ENCODE measurements at regions not wholly inside any gene's neighbourhood (a gene's known extent, or its start where the extent isn't known, plus 50 kb on each side); places are given as distances from the start of the nearest gene placed in this dataset.

DNA sequence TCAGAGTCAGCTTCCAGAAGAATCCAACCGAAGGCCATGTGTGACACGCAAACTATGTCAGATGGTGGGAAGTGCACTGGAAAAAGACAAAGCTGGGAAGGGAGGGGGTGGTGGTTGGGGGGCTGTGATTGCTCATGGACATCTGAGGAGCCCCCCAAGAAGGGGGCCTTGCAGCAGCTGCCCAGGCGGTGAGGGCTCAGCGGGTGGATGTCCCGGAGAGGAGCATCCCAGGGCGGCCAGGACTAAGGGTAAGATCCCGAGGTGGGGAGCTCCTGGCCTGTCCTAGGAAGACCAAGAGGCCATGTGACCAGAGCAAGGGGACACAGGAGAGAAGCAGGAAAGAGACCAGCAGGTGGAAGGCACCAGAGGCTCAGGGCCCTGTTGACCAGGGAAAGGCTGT, 299.5 kb downstream of the PREX1 start (continued):
- TF ChIP-seq, protein P1, sequence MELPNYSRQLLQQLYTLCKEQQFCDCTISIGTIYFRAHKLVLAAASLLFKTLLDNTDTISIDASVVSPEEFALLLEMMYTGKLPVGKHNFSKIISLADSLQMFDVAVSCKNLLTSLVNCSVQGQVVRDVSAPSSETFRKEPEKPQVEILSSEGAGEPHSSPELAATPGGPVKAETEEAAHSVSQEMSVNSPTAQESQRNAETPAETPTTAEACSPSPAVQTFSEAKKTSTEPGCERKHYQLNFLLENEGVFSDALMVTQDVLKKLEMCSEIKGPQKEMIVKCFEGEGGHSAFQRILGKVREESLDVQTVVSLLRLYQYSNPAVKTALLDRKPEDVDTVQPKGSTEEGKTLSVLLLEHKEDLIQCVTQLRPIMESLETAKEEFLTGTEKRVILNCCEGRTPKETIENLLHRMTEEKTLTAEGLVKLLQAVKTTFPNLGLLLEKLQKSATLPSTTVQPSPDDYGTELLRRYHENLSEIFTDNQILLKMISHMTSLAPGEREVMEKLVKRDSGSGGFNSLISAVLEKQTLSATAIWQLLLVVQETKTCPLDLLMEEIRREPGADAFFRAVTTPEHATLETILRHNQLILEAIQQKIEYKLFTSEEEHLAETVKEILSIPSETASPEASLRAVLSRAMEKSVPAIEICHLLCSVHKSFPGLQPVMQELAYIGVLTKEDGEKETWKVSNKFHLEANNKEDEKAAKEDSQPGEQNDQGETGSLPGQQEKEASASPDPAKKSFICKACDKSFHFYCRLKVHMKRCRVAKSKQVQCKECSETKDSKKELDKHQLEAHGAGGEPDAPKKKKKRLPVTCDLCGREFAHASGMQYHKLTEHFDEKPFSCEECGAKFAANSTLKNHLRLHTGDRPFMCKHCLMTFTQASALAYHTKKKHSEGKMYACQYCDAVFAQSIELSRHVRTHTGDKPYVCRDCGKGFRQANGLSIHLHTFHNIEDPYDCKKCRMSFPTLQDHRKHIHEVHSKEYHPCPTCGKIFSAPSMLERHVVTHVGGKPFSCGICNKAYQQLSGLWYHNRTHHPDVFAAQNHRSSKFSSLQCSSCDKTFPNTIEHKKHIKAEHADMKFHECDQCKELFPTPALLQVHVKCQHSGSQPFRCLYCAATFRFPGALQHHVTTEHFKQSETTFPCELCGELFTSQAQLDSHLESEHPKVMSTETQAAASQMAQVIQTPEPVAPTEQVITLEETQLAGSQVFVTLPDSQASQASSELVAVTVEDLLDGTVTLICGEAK (IDR thresholded peaks at IDR 0.05; ENCODE audit: borderline replicate concordance): no peak
- TF ChIP-seq STAT3 (IDR thresholded peaks at IDR 0.05; ENCODE audit: low read depth, low read length) (no peak), MYB (IDR thresholded peaks at IDR 0.05; ENCODE audit: borderline replicate concordance, low read depth, low read length) (no peak)

DNA sequence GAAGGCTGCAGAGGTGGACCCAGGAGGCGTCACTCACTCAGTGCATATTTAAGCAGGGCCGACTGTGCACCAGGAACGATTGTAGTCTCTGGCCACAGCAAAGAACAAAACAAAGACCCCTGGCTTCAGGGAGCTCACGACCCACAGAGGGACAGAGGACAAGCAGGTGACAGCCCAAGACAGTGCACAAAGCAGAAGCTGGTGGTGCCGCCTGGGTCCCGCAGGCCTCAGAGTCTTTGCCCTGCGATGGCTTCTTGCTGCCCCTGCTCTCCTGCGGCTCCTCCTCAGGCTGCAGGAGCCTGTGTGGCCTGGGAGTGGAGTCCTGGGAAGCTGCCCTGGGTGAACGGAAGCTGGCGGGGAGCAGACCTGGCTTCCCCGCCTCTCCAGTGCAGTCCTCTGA, 300.0 kb downstream of the PREX1 start:
- POLR2A ChIA-PET: no interaction called here
- FAIRE-seq (no peak), ATAC-seq (no peak), DNase-seq (ENCODE audit: low read depth, low spot score) (no peak)
- H3K4me1 ChIP-seq (ENCODE audit: control insufficient read depth, insufficient read depth, low read length): no peaks in the 10 kb centered on the region
- CTCF ChIA-PET: no interaction called here
- H3K9ac ChIP-seq (ENCODE audit: control insufficient read depth, insufficient read depth, low read length): no peak overlapping the region
- RAD21 ChIA-PET (ENCODE audit: unreplicated experiment): no interaction called here
- in situ Hi-C loops (cut with MboI): no loop called here
- H3K4me2 ChIP-seq (ENCODE audit: control insufficient read depth, insufficient read depth): no peak overlapping the region
- SMC1A ChIA-PET (ENCODE audit: uncharacterized antibody, unreplicated experiment): no interaction called here
- BruUV-seq (replicated peaks): no TSS peak
- no peaks in the 10 kb centered on the region; a peak in 1 of 4 replicates for H3K36me3 ChIP-seq (ENCODE audit: control insufficient read depth in 2 of 2, insufficient read depth in 2 of 2, low read length in 1 of 2)
- no peak overlapping the region for H3K4me3 ChIP-seq
- H2AFZ ChIP-seq (ENCODE audit: control insufficient read depth, low read depth, low read length): no peak overlapping the region
- H3K27me3 ChIP-seq (replicated peaks in 1 of 2; ENCODE audit: control insufficient read depth in 2 of 2, insufficient read depth in 2 of 2, low read length in 1 of 2): no peaks in the 10 kb centered on the region; a peak in 1 of 4 replicates
- no peak overlapping the region for H3K27ac ChIP-seq (ENCODE audit: control insufficient read depth, insufficient read depth)
- intact Hi-C loops (cut with micrococcal nuclease; ENCODE audit: unreplicated experiment): no loop called here
- H3K9me3 ChIP-seq (replicated peaks; ENCODE audit: control insufficient read depth, insufficient read depth, low read length): no peaks in the 10 kb centered on the region
- WGBS (ENCODE audit: insufficient coverage, insufficient replicate concordance, low lambda C conversion rate, missing lambda C conversion rate): 55% methylated on average over 11 of the region's 11 CpGs
- H3K79me2 ChIP-seq (ENCODE audit: control insufficient read depth, insufficient read depth, low read length): no peaks in the 10 kb centered on the region
- no peaks in the 10 kb centered on the region for H4K20me1 ChIP-seq (ENCODE audit: control insufficient read depth, insufficient read depth)
- TF ChIP-seq IRF4 (IDR thresholded peaks at IDR 0.05; ENCODE audit: low read depth, low read length) (no peak), ZNF274 (IDR thresholded peaks at IDR 0.05; ENCODE audit: insufficient read depth, insufficient read length) (no peak), CHD4 (IDR thresholded peaks at IDR 0.05) (no peak), YBX1 (IDR thresholded peaks at IDR 0.05) (no peak), DPF2 (IDR thresholded peaks at IDR 0.05) (no peak), TCF12 (IDR thresholded peaks at IDR 0.05; ENCODE audit: low read depth, low read length) (no peak), ESRRA (IDR thresholded peaks at IDR 0.05; ENCODE audit: low read length) (no peak), BHLHE40 (IDR thresholded peaks at IDR 0.05; ENCODE audit: borderline replicate concordance in 1 of 2, low read depth in 2 of 2, low read length in 1 of 2) (no peak)
- TF ChIP-seq, protein P2, sequence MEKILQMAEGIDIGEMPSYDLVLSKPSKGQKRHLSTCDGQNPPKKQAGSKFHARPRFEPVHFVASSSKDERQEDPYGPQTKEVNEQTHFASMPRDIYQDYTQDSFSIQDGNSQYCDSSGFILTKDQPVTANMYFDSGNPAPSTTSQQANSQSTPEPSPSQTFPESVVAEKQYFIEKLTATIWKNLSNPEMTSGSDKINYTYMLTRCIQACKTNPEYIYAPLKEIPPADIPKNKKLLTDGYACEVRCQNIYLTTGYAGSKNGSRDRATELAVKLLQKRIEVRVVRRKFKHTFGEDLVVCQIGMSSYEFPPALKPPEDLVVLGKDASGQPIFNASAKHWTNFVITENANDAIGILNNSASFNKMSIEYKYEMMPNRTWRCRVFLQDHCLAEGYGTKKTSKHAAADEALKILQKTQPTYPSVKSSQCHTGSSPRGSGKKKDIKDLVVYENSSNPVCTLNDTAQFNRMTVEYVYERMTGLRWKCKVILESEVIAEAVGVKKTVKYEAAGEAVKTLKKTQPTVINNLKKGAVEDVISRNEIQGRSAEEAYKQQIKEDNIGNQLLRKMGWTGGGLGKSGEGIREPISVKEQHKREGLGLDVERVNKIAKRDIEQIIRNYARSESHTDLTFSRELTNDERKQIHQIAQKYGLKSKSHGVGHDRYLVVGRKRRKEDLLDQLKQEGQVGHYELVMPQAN (conservative IDR thresholded peaks at IDR 0.05): no peak
- TF ChIP-seq, protein P3, sequence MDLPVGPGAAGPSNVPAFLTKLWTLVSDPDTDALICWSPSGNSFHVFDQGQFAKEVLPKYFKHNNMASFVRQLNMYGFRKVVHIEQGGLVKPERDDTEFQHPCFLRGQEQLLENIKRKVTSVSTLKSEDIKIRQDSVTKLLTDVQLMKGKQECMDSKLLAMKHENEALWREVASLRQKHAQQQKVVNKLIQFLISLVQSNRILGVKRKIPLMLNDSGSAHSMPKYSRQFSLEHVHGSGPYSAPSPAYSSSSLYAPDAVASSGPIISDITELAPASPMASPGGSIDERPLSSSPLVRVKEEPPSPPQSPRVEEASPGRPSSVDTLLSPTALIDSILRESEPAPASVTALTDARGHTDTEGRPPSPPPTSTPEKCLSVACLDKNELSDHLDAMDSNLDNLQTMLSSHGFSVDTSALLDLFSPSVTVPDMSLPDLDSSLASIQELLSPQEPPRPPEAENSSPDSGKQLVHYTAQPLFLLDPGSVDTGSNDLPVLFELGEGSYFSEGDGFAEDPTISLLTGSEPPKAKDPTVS (IDR thresholded peaks at IDR 0.05; ENCODE audit: low read depth, low read length): no peak
- TF ChIP-seq, protein P4, sequence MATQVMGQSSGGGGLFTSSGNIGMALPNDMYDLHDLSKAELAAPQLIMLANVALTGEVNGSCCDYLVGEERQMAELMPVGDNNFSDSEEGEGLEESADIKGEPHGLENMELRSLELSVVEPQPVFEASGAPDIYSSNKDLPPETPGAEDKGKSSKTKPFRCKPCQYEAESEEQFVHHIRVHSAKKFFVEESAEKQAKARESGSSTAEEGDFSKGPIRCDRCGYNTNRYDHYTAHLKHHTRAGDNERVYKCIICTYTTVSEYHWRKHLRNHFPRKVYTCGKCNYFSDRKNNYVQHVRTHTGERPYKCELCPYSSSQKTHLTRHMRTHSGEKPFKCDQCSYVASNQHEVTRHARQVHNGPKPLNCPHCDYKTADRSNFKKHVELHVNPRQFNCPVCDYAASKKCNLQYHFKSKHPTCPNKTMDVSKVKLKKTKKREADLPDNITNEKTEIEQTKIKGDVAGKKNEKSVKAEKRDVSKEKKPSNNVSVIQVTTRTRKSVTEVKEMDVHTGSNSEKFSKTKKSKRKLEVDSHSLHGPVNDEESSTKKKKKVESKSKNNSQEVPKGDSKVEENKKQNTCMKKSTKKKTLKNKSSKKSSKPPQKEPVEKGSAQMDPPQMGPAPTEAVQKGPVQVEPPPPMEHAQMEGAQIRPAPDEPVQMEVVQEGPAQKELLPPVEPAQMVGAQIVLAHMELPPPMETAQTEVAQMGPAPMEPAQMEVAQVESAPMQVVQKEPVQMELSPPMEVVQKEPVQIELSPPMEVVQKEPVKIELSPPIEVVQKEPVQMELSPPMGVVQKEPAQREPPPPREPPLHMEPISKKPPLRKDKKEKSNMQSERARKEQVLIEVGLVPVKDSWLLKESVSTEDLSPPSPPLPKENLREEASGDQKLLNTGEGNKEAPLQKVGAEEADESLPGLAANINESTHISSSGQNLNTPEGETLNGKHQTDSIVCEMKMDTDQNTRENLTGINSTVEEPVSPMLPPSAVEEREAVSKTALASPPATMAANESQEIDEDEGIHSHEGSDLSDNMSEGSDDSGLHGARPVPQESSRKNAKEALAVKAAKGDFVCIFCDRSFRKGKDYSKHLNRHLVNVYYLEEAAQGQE (IDR thresholded peaks at IDR 0.05; ENCODE audit: low read depth, low read length): no peak
